K562 (cell line): ENCODE measurements at regions not wholly inside any gene's neighbourhood (a gene's known extent, or its start where the extent isn't known, plus 50 kb on each side); places are given as distances from the start of the nearest gene placed in this dataset.

Source experiments
- CHD4 ChIP-seq: fragments of 200-600 bp; sonication (generic); IDR thresholded peaks from 3 replicates; pipeline ENCODE4 v1.6.1; 2012; ENCODE audit warnings: low read depth, mild to moderate bottlenecking, mixed read lengths, low read length, inconsistent platforms; ENCODE audit not compliant: insufficient read depth, insufficient replicate concordance, poor library complexity, severe bottlenecking
- NFRKB ChIP-seq: fragments of 450-650 bp; IDR thresholded peaks from 2 replicates; pipeline ENCODE4 v1.6.1; 2016; ENCODE audit warnings: low read depth
- RREB1 ChIP-seq: fragments of 250-450 bp; sonication (Bioruptor Pico); IDR thresholded peaks from 2 replicates; pipeline ENCODE4 v1.4.0; 2020
- TCF7L2 ChIP-seq: fragments of 150-350 bp; IDR thresholded peaks from 2 replicates; pipeline ENCODE4 v1.6.1; 2016; ENCODE audit warnings: low read depth, mild to moderate bottlenecking, low read length, moderate library complexity
- ZKSCAN1 ChIP-seq: fragments of 150-350 bp; IDR thresholded peaks from 2 replicates; pipeline ENCODE4 v1.6.1; 2016; ENCODE audit warnings: low read depth, low read length
- ZNF644 ChIP-seq: fragments of 200-800 bp; sonication (Bioruptor generic); IDR thresholded peaks from 2 replicates; pipeline ENCODE4 v1.6.1; 2016; ENCODE audit warnings: low read depth, missing genetic modification characterization, missing compliant biosample characterization
- TF ChIP-seq, protein P1 (sequence below): sonication (generic); formaldehyde crosslinking; IDR thresholded peaks from 2 replicates; pipeline ENCODE4 v1.8.0; 2022; ENCODE audit warnings: mild to moderate bottlenecking, missing genetic modification reagents

GRCh38 chr22:49239264-49240015 lies 588.2 kb downstream of the BRD1 start (continued):
- no peak for TF ChIP-seq RREB1 (CRISPR knock-in tag)
- TF ChIP-seq ZKSCAN1, result no peak
- no peak for TF ChIP-seq NFRKB
- TF ChIP-seq ZNF644, result no peak
- TF ChIP-seq, protein P1, sequence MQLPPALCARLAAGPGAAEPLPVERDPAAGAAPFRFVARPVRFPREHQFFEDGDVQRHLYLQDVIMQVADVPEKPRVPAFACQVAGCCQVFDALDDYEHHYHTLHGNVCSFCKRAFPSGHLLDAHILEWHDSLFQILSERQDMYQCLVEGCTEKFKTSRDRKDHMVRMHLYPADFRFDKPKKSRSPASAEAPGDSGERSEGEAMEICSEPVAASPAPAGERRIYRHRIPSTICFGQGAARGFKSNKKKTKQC (CRISPR knock-in tag), result no peak
- no peak for TF ChIP-seq CHD4
- TF ChIP-seq TCF7L2, result no peak
- TF ChIP-seq, all 486 proteins: peak for 0
